HG03521 (cell line): ENCODE measurements at regions not wholly inside any gene's neighbourhood (a gene's known extent, or its start where the extent isn't known, plus 50 kb on each side); places are given as distances from the start of the nearest gene placed in this dataset.
"Not testable (repeated sequence)": the region's sequence is repeated elsewhere in the genome, so short reads cannot be mapped to it uniquely, and the experiment has no call there.

Experiments
- ATAC-seq: cut with Tn5 transposase; IDR thresholded peaks from one replicate; pipeline ENCODE4 v1.9.1; 2021; ENCODE audit warnings: mild to moderate bottlenecking, moderate library complexity; ENCODE audit not compliant: unreplicated experiment

GRCh38 chr6:4224067-4224978, 88.9 kb upstream of the ECI2 start:
- ATAC-seq = no peak

GRCh38 chr6:4220558-4220957, 85.2 kb upstream of the ECI2 start:
- no peak for ATAC-seq

- not testable (repeated sequence) for ATAC-seq
These were observed 83.4 kb upstream of the ECI2 start for GRCh38 chr6:4218619-4219317.

DNA sequence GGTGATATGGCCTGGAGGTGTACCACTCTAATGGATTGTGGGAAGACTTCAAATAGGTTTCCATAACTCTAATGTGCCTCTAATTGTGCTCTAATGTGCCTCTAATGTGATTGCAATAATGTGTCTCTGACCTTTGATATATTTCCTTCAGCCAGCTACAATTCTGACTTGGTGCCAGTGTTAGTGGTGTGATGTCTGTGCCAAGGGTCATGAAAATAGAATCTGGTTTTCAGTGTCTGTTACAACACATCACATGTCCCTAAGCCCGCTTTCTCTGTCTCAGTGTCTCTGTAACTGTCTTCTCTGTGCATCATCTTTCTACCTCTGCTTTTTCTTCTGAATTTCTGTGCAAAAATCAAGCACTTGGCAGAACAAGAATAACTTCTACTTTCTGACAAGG, 77.2 kb upstream of the ECI2 start:
- ATAC-seq = no peak

DNA sequence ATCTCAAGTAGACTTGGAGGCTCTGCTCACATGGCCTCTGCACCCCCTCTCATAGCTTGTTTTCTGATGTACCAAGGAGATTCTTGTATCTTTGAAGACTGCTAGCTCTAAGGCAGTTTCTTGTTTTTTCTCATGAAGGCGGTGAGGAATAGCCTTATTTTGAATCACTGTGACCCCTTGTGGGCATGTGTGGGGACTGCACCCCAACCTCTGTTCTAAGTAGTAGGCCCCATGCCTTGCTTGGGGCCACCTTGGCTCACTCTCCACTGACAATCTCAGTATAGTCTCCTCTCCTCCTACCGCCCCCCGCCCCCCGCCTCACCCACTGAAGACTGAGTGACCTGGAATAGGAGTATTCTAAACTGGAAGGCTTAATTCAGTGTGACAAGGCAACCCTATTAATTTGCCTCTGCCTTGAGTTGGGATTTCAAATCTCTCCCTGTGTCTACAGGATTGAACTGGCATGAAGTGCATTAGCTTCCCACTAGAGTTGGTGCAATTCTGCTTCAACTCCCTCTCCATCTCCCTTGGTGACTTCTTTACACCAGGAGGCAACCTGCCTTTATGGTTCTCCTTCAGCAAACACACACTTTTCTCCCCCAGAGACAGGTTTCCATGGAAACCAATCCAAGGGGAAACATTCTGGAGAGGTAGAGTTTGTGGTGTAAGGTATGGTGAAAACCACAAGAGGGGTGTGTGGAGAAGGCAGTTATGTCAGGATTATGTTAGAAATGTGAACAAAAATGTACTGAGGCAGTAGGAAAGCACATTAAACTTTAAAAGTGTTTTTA, 75.4 kb upstream of the ECI2 start:
- ATAC-seq = peak; percentile 61

DNA sequence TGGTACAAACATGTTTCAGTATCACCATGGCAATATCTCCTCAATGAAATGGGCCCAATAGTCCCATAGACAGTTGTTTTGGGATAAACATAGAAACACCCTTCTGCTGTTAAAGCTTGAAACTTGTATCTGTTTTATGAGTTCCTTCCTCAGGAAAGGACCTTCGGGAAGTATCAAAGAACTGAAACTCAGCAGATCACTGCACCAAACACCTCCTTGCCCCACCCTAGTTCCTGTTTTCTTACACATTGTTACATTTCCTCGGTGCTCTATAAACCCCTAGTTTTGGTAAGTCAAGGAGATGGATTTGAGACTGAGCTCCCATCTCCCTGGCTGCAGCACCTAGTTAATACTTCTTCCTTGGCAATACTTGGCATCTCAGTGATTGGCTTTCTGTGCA, 73.8 kb upstream of the ECI2 start:
- ATAC-seq = no peak

DNA sequence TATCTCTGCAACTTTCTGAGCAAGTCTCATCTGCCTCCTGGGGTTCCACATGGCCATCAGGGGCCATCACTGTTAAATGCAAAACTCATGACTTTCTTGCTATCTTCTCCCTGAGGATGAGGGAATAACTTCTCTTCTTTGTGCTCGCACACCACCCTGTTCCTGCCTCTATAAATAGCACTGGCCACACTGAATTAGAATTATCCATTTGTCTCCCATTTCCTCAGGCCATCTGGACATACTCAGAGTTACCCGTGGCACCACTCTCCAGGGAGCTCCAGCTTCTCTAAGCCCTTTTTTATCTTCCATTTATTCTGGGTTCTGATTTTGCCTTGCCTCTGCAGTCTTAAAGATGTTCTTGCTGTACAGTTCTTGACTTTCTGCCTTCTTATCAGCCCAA, 72.8 kb upstream of the ECI2 start:
- ATAC-seq = no peak

DNA sequence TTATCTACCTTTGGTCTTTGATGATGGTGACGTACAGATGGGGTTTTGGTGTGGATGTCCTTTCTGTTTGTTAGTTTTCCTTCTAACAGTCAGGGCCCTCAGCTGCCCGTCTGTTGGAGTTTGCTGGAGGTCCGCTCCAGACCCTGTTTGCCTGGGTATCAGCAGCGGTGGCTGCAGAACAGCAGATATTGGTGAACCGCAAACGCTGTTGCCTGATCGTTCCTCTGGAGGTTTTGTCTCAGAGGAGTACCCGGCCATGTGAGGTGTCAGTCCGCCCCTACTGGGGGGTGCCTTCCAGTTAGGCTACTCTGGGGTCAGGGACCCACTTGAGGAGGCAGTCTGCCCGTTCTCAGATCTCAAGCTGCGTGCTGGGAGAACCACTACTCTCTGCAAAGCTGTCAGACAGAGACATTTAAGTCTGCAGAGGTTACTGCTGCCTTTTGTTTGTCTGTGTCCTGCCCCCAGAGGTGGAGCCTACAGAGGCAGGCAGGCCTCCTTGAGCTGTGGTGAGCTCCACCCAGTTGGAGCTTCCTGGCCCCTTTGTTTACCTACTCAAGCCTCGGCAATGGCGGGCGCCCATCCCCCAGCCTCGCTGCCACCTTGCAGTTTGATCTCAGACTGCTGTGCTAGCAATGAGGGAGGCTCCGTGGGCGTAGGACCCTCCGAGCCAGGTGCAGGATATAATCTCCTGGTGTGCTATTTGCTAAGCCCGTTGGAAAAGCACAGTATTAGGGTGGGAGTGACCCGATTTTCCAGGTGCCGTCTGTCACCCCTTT, 68.5 kb upstream of the ECI2 start:
- ATAC-seq = not testable (repeated sequence)

- ATAC-seq = no peak
These were observed 57.3 kb upstream of the ECI2 start for GRCh38 chr6:4192627-4193026.

DNA sequence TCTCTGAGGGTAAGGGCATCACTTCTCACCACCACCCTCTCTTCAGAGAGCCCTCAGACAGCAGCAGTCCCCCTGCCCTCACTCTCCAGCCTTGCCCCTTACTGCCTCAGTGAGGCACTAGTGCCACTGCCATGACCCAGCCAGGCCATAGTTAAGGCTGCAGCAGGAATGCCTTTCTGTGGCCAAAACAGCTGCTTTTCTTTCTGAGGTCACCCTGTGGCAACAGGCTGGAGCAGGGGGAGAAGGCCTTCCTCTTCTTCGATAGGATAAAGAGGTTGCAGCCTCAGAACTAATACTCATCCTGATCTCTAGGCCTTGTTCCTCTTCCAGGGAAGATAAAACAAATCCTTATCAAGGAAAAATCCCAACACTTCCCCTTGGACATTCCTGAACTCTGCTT, 56.8 kb upstream of the ECI2 start:
- ATAC-seq = no peak

DNA sequence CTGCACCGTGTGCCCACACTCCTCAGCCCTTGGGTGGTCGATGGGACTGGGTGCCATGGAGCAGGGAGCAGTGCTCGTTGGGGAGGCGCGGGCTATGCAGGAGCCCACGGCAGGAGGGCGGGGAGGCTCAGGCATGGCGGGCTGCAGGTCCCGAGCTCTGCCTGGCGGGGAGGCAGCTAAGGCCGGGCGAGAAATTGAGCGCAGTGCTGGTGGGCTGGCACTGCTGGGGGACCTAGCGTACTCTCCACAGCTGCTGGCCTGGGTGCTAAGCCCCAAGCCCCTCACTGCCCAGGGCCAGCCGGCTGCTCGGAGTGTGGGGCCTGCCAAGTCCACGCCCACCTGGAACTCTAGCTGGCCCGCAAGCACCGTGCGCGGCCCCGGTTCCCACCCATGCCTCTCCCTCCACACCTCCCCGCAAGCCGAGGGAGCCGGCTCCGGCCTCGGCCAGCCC, 55.9 kb upstream of the ECI2 start:
- no peak for ATAC-seq

DNA sequence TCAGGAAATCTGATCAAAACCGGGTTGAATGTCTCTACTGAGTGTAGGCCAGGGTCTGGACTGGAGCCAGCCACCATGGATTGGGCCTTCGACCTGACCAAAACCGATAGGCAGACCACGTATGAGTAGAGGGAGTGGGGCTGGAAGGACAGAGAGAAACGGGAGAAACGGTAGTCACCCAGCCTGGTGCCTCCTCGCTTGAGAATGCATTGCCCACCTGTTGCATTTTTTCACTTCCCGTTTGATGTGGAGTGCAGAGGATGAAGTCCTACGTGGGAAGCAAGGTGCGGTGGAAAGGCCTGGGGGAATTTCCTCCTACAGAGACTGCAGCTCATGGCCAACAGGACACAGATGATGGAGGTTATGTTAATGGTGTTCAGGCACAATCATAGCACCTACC, 53.9 kb upstream of the ECI2 start:
- no peak for ATAC-seq

- ATAC-seq = no peak
These were observed 53.4 kb upstream of the ECI2 start for GRCh38 chr6:4188801-4189200.

GRCh38 chr6:4187480-4187879, 52.1 kb upstream of the ECI2 start:
- ATAC-seq = no peak

GRCh38 chr6:4186385-4186784, 51.0 kb upstream of the ECI2 start:
- ATAC-seq = no peak

DNA sequence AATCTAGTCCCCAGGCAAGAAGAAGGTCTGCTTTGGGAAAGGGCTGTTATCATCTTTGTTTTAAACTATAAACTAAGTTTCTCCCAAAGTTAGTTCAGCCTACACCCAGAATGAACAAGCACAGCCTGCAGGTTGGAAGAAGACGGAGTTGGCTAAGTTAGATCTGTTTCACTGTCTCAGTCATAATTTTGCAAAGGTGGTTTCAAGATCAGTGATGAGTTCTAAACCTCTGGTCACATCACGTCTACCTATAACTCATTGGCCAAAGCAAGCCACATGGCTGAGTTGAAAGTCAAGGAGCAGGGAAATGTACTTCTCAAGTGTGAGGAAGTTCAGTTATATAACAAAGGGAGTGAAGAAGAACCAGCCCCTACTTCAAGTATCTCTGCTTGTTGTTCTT, 50.5 kb upstream of the ECI2 start:
- no peak for ATAC-seq

GRCh38 chr6:4185419-4185818, 50.0 kb upstream of the ECI2 start:
- ATAC-seq = no peak
